HEK293 (cell line): ENCODE measurements at regions not wholly inside any gene's neighbourhood (a gene's known extent, or its start where the extent isn't known, plus 50 kb on each side); places are given as distances from the start of the nearest gene placed in this dataset.

ENCODE experiments used
- CTCF ChIA-PET: fragments of 350-600 bp; formaldehyde crosslinking; extraction: SDS; loops from one replicate; lab custom pipeline; 2021; ENCODE audit warnings: antibody characterized with exemption; lab: Yijun Ruan, JAX
- POLR2A ChIA-PET: fragments of 300-600 bp; formaldehyde crosslinking; extraction: SDS; loops from one replicate; lab custom pipeline; 2020; ENCODE audit warnings: antibody characterized with exemption, inconsistent platforms; lab: Yijun Ruan, JAX
- H3K27ac ChIP-seq: fragments of 200-500 bp; sonication (Bioruptor generic); 2 replicates; pipeline ENCODE4 v1.5.1; 2014; ENCODE audit warnings: low read depth, low read length, control low read depth, inconsistent platforms; ENCODE audit errors: extremely low read depth
- H3K36me3 ChIP-seq, 2 experiments: fragments of 200-500 bp in 1 of 2; sonication (Bioruptor generic) in 1 of 2; 1 replicate in 1 of 2; 2 replicates in 1 of 2; pipeline ENCODE4 v1.5.1; 2014 to 2017; ENCODE audit warnings: inconsistent platforms in 2 of 2, low read length in 2 of 2; ENCODE audit not compliant: control insufficient read depth in 2 of 2, insufficient read depth in 1 of 2
- H3K4me1 ChIP-seq: fragments of 200-500 bp; sonication (Bioruptor generic); 2 replicates; pipeline ENCODE4 v1.5.1; 2014; ENCODE audit warnings: mild to moderate bottlenecking, low read length, inconsistent platforms; ENCODE audit not compliant: control insufficient read depth, insufficient read depth
- H3K4me3 ChIP-seq: 2 replicates; pipeline ENCODE4 v1.5.1; 2011; ENCODE audit warnings: low read depth, mild to moderate bottlenecking, control low read depth, low read length, moderate library complexity
- H3K9me3 ChIP-seq: fragments of 200-500 bp; sonication (Bioruptor generic); 2 replicates; pipeline ENCODE4 v1.5.1; 2014; ENCODE audit warnings: low read depth, low read length, inconsistent platforms; ENCODE audit not compliant: control insufficient read depth, insufficient read depth
- BCL11B ChIP-seq: fragments of 450-650 bp; formaldehyde crosslinking; IDR thresholded peaks from 2 replicates; pipeline ENCODE4 v1.5.1; 2016; ENCODE audit warnings: low read depth, missing biosample characterization, missing genetic modification characterization
- HOXA7 ChIP-seq: sonication (generic); formaldehyde crosslinking; IDR thresholded peaks from 2 replicates; pipeline ENCODE4 v1.8.1; 2022; ENCODE audit warnings: missing genetic modification reagents, borderline replicate concordance
- IKZF3 ChIP-seq: fragments of 450-650 bp; IDR thresholded peaks from 2 replicates; pipeline ENCODE4 v1.5.0; 2018; ENCODE audit warnings: missing biosample characterization, mild to moderate bottlenecking, missing genetic modification characterization, moderate library complexity
- KLF10 ChIP-seq: fragments of 450-650 bp; IDR thresholded peaks from 2 replicates; pipeline ENCODE4 v1.5.1; 2018; ENCODE audit warnings: missing biosample characterization, mild to moderate bottlenecking, missing genetic modification characterization
- PRDM1 ChIP-seq: fragments of 450-650 bp; formaldehyde crosslinking; IDR thresholded peaks from 2 replicates; pipeline ENCODE4; 2016; ENCODE audit warnings: missing biosample characterization, missing genetic modification characterization
- ZBTB17 ChIP-seq: fragments of 450-650 bp; formaldehyde crosslinking; IDR thresholded peaks from 2 replicates; pipeline ENCODE4 v1.5.1; 2016; ENCODE audit warnings: missing biosample characterization, missing genetic modification characterization
- ZBTB20 ChIP-seq: fragments of 450-650 bp; formaldehyde crosslinking; IDR thresholded peaks from 2 replicates; pipeline ENCODE4 v1.5.1; 2016; ENCODE audit warnings: missing biosample characterization, missing genetic modification characterization
- ZBTB21 ChIP-seq: fragments of 450-650 bp; formaldehyde crosslinking; IDR thresholded peaks from 2 replicates; pipeline ENCODE4 v1.5.1; 2017; ENCODE audit warnings: missing biosample characterization, missing genetic modification characterization
- ZIC2 ChIP-seq: fragments of 450-650 bp; formaldehyde crosslinking; IDR thresholded peaks from 2 replicates; pipeline ENCODE4 v1.5.1; 2016; ENCODE audit warnings: missing biosample characterization, missing genetic modification characterization
- ZNF121 ChIP-seq: fragments of 450-650 bp; formaldehyde crosslinking; IDR thresholded peaks from 2 replicates; pipeline ENCODE4 v1.5.1; 2016; ENCODE audit warnings: missing biosample characterization, missing genetic modification characterization
- ZNF214 ChIP-seq: fragments of 450-650 bp; formaldehyde crosslinking; IDR thresholded peaks from 2 replicates; pipeline ENCODE4 v1.5.1; 2017; ENCODE audit warnings: missing biosample characterization, mild to moderate bottlenecking, missing genetic modification characterization, borderline replicate concordance
- ZNF23 ChIP-seq: fragments of 450-650 bp; formaldehyde crosslinking; IDR thresholded peaks from 2 replicates; pipeline ENCODE4 v1.5.1; 2016; ENCODE audit warnings: missing biosample characterization, missing genetic modification characterization, borderline replicate concordance
- ZNF239 ChIP-seq: fragments of 450-650 bp; formaldehyde crosslinking; IDR thresholded peaks from 2 replicates; pipeline ENCODE4 v1.5.1; 2016; ENCODE audit warnings: missing biosample characterization, missing genetic modification characterization
- ZNF248 ChIP-seq: fragments of 450-650 bp; formaldehyde crosslinking; IDR thresholded peaks from 2 replicates; pipeline ENCODE4 v1.5.1; 2017; ENCODE audit warnings: missing biosample characterization, missing genetic modification characterization
- ZNF324 ChIP-seq: fragments of 450-650 bp; formaldehyde crosslinking; IDR thresholded peaks from 2 replicates; pipeline ENCODE4 v1.5.1; 2016; ENCODE audit warnings: missing biosample characterization, missing genetic modification characterization
- ZNF37A ChIP-seq: fragments of 450-650 bp; IDR thresholded peaks from 2 replicates; pipeline ENCODE4 v1.5.1; 2018; ENCODE audit warnings: missing biosample characterization, missing genetic modification characterization
- ZNF514 ChIP-seq: fragments of 450-650 bp; formaldehyde crosslinking; IDR thresholded peaks from 2 replicates; pipeline ENCODE4 v1.5.1; 2016; ENCODE audit warnings: missing biosample characterization, missing genetic modification characterization
- ZNF530 ChIP-seq: fragments of 450-650 bp; formaldehyde crosslinking; IDR thresholded peaks from 2 replicates; pipeline ENCODE4 v1.5.1; 2016; ENCODE audit warnings: low read depth, missing biosample characterization, missing genetic modification characterization
- ZNF610 ChIP-seq: fragments of 450-650 bp; formaldehyde crosslinking; IDR thresholded peaks from 2 replicates; pipeline ENCODE4 v1.5.1; 2016; ENCODE audit warnings: missing biosample characterization, missing genetic modification characterization, borderline replicate concordance
- ZNF658 ChIP-seq: fragments of 450-650 bp; formaldehyde crosslinking; IDR thresholded peaks from 2 replicates; pipeline ENCODE4; 2016; ENCODE audit warnings: missing biosample characterization, missing genetic modification characterization
- ZNF768 ChIP-seq: fragments of 450-650 bp; formaldehyde crosslinking; IDR thresholded peaks from 2 replicates; pipeline ENCODE4 v1.5.1; 2018; ENCODE audit warnings: missing biosample characterization, mild to moderate bottlenecking, missing genetic modification characterization
- ZNF837 ChIP-seq: fragments of 450-650 bp; formaldehyde crosslinking; IDR thresholded peaks from 2 replicates; pipeline ENCODE4 v1.5.1; 2016; ENCODE audit warnings: missing biosample characterization, missing genetic modification characterization
- ZSCAN16 ChIP-seq: fragments of 450-650 bp; formaldehyde crosslinking; IDR thresholded peaks from 2 replicates; pipeline ENCODE4 v1.5.1; 2016; ENCODE audit warnings: missing biosample characterization, missing genetic modification characterization
- ZSCAN23 ChIP-seq: fragments of 450-650 bp; formaldehyde crosslinking; IDR thresholded peaks from 2 replicates; pipeline ENCODE4 v1.5.1; 2016; ENCODE audit warnings: missing biosample characterization, missing genetic modification characterization
- ZSCAN30 ChIP-seq: fragments of 450-650 bp; IDR thresholded peaks from 2 replicates; pipeline ENCODE4 v1.5.1; 2018; ENCODE audit warnings: missing biosample characterization, mild to moderate bottlenecking, missing genetic modification characterization, moderate library complexity
- TF ChIP-seq, protein P1 (sequence below): fragments of 450-650 bp; formaldehyde crosslinking; IDR thresholded peaks from 2 replicates; pipeline ENCODE4 v1.5.1; 2016; ENCODE audit warnings: missing biosample characterization, missing genetic modification characterization
- TF ChIP-seq, protein P2 (sequence below): fragments of 450-650 bp; formaldehyde crosslinking; IDR thresholded peaks from 2 replicates; pipeline ENCODE4 v1.5.1; 2017; ENCODE audit warnings: missing biosample characterization, missing genetic modification characterization

DNA sequence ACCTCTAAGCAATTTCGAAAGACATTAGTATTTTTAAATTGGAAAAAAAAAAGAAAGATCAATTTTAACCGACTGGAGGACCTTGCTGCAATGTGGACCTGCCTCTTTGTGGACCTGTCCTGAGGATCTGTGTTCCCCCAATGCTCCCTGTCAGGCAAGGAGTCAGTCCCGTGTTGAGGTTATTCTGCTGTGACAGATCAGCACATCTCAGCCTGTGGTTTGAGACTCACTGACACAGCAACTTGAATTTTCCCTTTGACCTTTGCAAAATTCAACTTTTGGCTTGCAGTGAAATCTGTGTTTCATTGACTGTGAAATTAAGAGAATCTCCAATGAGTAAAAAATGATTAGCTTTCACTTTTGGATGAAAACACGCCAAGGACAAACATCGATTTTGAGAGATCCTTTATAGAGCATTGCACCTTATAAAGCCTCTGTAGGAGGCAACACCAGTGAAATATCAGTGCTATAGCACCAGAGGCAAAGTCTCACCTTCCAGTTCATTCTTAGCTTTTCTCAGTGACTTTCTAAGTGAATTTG is 186.9 kb downstream of the GPAT3 start:
- TF ChIP-seq PRDM1 (tag by site-specific recombination), result peak; percentile 29; the same call in 1 of the 2 replicates
- TF ChIP-seq ZNF530 (tag by site-specific recombination), result no peak
- Histone ChIP-seq H3K9me3 (no peaks in the 10 kb centered on the region), H3K4me3 (no peak overlapping the region), H3K27ac (no peak overlapping the region), H3K4me1 (no peaks in the 10 kb centered on the region), H3K36me3 (no peaks in the 10 kb centered on the region)
- CTCF ChIA-PET, result interaction anchor here (0.6 kb wide), 2 partner anchors 51 to 1814 kb away, joined by 4 to 5 read pairs; no protein-coding TSS in a partner anchor
- POLR2A ChIA-PET, result no interaction called here

DNA sequence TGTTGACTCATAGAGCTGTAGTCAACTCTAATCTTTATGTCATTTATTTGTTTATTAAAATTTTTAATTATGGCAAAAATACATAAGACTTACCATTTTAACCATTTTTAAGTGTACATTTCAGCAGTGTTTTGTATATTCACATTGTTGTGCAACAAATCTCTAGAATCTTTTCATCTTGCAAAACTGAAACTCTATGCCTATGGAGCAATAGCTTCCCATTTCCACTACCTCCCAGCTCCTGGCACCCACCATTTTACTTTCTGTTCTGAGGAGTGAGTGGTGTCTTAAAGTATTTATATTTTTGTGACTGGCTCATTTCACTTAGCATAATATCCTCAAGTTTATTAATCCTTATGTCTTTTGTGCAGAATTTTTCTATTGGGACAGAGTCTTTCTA is 181.0 kb downstream of the GPAT3 start:
- H3K4me3 ChIP-seq, result no peak overlapping the region
- no peaks in the 10 kb centered on the region for H3K4me1 ChIP-seq
- no peak for TF ChIP-seq ZNF837 (tag by site-specific recombination)
- TF ChIP-seq, protein P1, sequence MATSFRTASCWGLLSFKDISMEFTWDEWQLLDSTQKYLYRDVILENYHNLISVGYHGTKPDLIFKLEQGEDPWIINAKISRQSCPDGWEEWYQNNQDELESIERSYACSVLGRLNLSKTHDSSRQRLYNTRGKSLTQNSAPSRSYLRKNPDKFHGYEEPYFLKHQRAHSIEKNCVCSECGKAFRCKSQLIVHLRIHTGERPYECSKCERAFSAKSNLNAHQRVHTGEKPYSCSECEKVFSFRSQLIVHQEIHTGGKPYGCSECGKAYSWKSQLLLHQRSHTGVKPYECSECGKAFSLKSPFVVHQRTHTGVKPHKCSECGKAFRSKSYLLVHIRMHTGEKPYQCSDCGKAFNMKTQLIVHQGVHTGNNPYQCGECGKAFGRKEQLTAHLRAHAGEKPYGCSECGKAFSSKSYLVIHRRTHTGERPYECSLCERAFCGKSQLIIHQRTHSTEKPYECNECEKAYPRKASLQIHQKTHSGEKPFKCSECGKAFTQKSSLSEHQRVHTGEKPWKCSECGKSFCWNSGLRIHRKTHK (tag by site-specific recombination), result no peak
- no peak for TF ChIP-seq ZBTB20 (tag by site-specific recombination)
- no peak for TF ChIP-seq ZSCAN16 (tag by site-specific recombination)
- TF ChIP-seq ZNF514 (tag by site-specific recombination), result no peak
- TF ChIP-seq, protein P2, sequence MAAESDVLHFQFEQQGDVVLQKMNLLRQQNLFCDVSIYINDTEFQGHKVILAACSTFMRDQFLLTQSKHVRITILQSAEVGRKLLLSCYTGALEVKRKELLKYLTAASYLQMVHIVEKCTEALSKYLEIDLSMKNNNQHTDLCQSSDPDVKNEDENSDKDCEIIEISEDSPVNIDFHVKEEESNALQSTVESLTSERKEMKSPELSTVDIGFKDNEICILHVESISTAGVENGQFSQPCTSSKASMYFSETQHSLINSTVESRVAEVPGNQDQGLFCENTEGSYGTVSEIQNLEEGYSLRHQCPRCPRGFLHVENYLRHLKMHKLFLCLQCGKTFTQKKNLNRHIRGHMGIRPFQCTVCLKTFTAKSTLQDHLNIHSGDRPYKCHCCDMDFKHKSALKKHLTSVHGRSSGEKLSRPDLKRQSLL (tag by site-specific recombination), result no peak
- no peak for TF ChIP-seq ZNF23
- TF ChIP-seq ZNF768 (tag by site-specific recombination), result no peak
- no peaks in the 10 kb centered on the region for H3K36me3 ChIP-seq
- H3K27ac ChIP-seq, result no peak overlapping the region
- no peaks in the 10 kb centered on the region for H3K9me3 ChIP-seq
- ChIA-PET CTCF (no interaction called here), POLR2A (no interaction called here)

DNA sequence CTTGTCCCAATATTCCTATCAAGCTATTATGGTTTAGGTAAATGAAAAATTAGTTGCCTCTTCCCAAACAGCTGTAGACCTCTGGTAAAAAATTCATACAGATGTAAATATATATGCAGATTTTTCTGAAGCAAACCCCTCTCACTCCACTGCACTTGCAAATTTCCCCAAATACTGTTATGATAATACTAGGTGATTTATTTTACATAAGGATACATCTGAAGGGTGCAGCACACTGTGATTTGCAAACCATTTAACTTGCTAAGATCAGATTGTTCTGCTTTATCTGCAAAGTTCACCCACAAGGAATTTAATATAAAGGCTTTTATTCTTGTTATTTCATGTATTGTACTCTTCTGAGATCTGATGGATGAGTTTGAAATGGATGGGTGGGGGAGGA is 177.0 kb downstream of the GPAT3 start:
- TF ChIP-seq ZNF37A (tag by site-specific recombination) (no peak), ZSCAN30 (tag by site-specific recombination) (no peak), KLF10 (tag by site-specific recombination) (no peak), ZBTB21 (tag by site-specific recombination) (no peak), ZIC2 (no peak), IKZF3 (no peak), HOXA7 (CRISPR knock-in tag) (no peak), ZNF239 (tag by site-specific recombination) (no peak), BCL11B (tag by site-specific recombination) (no peak), ZBTB17 (no peak), ZNF658 (tag by site-specific recombination) (no peak), ZNF324 (tag by site-specific recombination) (no peak), ZNF248 (no peak), ZSCAN23 (tag by site-specific recombination) (no peak), ZNF214 (tag by site-specific recombination) (no peak), ZNF610 (tag by site-specific recombination) (no peak), ZNF121 (no peak)
- Histone ChIP-seq H3K36me3 (no peaks in the 10 kb centered on the region), H3K9me3 (no peaks in the 10 kb centered on the region), H3K4me3 (no peak overlapping the region), H3K27ac (no peak overlapping the region), H3K4me1 (no peaks in the 10 kb centered on the region)
- POLR2A ChIA-PET, result no interaction called here
- CTCF ChIA-PET, result interaction anchor here (0.7 kb wide), 1 partner anchor 12 kb away, joined by 4 read pairs; no protein-coding TSS in a partner anchor
